ENCODE measurements at regions not wholly inside any gene's neighbourhood (a gene's known extent, or its start where the extent isn't known, plus 50 kb on each side); places are given as distances from the start of the nearest gene placed in this dataset.
"Not testable (repeated sequence)": the region's sequence is repeated elsewhere in the genome, so short reads cannot be mapped to it uniquely, and the experiment has no call there.

DNA sequence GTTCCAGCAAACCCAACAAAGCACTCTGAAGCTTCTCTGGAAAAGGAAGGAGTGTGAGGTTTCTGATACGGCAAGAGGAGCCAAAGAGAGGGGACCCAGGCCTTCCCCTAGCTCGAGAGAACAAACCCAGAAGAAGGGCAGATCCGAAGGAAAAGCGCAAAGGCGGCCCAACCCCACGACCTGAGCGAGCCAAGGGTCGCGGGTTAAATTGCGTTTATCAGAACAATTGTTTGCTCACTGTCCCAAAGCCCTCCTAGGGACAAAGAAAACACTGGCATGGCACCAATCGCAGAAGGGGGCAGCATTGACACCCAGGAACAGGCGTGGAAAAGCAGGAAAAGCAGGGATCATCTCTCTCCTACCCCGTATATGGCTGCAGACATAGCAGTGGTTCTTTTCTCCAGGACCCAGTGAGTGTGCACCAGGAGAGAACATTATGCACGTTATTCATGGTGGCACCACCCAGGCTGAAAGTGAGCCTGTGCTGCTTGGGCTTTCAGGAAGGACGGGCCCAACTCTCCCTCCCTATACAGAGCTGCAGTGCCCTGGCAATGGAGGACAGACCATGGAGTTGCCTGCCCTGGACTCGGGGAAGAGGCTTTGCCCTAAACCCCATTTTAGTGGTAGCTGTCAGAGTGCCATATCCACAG, 167.0 kb downstream of the FAM72C start:
- POLR2A ChIA-PET; H3K27ac Mint-ChIP-seq (ENCODE audit: low read depth, unreplicated experiment); H3K9me3 Mint-ChIP-seq (ENCODE audit: unreplicated experiment); CTCF ChIA-PET; BruUV-seq (replicated peaks); H3K4me1 Mint-ChIP-seq (ENCODE audit: insufficient read depth, unreplicated experiment); H3K27me3 Mint-ChIP-seq (ENCODE audit: insufficient read depth, unreplicated experiment); intact Hi-C loops (cut with micrococcal nuclease); H3K36me3 Mint-ChIP-seq (ENCODE audit: insufficient read depth, unreplicated experiment); DNase-seq (ENCODE audit: unreplicated experiment): not testable (repeated sequence)
- peak overlapping the region; percentile 33 for H3K4me3 Mint-ChIP-seq (ENCODE audit: unreplicated experiment)

DNA sequence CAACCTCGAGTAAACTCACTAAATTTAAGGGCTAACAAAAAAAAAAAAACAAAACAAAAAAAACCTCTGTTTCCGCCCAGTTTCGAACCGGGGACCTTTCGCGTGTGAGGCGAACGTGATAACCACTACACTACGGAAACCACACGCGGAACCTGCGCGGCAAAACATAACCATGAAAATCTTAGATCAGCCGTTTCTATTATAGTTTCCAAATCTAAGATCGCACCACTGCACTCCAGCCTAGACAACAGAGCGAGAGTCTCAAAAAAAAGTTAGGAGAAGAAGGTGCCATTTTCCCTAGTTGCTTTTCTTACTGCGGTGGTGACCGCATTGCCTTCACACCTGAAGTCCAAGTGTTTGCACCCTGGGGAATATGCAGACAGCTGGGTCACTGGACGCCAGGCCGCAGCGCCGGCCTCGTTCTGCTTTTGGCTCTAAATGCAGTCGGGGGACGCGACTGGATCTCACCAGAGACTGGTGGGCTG, 167.8 kb downstream of the FAM72C start:
- POLR2A ChIA-PET; BruUV-seq (replicated peaks); CTCF ChIA-PET; intact Hi-C loops (cut with micrococcal nuclease); H3K36me3 Mint-ChIP-seq (ENCODE audit: insufficient read depth, unreplicated experiment); H3K4me1 Mint-ChIP-seq (ENCODE audit: insufficient read depth, unreplicated experiment); H3K27me3 Mint-ChIP-seq (ENCODE audit: insufficient read depth, unreplicated experiment); H3K9me3 Mint-ChIP-seq (ENCODE audit: unreplicated experiment); H3K27ac Mint-ChIP-seq (ENCODE audit: low read depth, unreplicated experiment): not testable (repeated sequence)
- H3K4me3 Mint-ChIP-seq (ENCODE audit: unreplicated experiment), result peak overlapping the region; percentile 68
- peak; percentile 47 for DNase-seq (ENCODE audit: unreplicated experiment)

DNA sequence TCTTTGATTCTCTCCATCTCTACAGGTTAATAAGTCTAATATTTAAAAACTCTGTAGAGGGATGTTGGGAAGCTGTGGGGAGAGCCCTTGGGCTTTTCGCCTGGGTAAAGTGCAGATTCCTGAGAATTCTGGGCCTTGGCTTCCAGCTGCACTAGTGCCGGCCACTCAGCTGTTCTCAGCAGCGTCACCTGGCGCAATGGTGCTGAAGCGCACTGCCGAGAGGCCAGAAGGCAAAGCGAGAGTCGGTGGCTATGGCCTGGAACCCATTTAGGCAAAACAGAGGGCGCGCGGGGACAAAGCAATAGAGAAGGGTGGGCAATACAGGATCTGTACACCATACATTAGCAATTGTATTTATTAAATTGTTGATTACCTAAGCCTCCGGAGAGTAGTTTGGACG, 168.7 kb downstream of the FAM72C start:
- H3K9me3 Mint-ChIP-seq (ENCODE audit: unreplicated experiment); H3K27ac Mint-ChIP-seq (ENCODE audit: low read depth, unreplicated experiment); BruUV-seq (replicated peaks); intact Hi-C loops (cut with micrococcal nuclease); H3K4me1 Mint-ChIP-seq (ENCODE audit: insufficient read depth, unreplicated experiment); POLR2A ChIA-PET; CTCF ChIA-PET; H3K4me3 Mint-ChIP-seq (ENCODE audit: unreplicated experiment); H3K27me3 Mint-ChIP-seq (ENCODE audit: insufficient read depth, unreplicated experiment); H3K36me3 Mint-ChIP-seq (ENCODE audit: insufficient read depth, unreplicated experiment); DNase-seq (ENCODE audit: unreplicated experiment): not testable (repeated sequence)

DNA sequence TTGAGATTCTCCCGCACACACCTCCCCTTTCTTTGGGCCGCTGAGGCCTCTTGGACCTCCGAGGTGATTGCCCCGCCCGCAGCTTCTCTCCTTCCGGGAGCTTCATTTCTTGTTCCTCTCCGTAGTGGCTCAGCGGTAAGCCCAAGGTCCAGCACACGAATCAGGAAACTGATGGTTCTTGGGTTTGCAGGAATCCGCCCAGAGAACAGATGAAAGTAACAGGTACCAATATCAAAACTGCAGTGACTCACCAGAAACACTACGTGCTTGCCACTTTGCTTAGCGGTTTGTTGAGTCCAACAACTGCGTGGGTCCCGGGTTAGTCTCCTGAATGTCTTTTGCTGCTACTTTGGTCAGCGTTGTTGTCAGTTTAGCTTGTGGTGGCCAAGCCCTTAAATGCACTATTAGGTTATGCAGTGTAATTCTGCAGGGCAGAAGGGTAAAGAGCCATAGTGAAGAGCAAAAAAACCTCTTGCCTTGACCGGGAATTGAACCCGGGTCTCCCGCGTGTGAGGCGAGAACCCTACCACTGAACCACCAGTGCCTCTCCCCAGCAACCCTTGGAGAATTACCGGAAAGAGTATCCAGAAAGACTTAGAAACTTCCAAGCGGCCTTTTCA, 172.1 kb downstream of the FAM72C start:
- H3K9me3 Mint-ChIP-seq (ENCODE audit: unreplicated experiment); H3K4me1 Mint-ChIP-seq (ENCODE audit: insufficient read depth, unreplicated experiment); DNase-seq (ENCODE audit: unreplicated experiment); H3K27me3 Mint-ChIP-seq (ENCODE audit: insufficient read depth, unreplicated experiment); H3K4me3 Mint-ChIP-seq (ENCODE audit: unreplicated experiment); POLR2A ChIA-PET; BruUV-seq (replicated peaks); intact Hi-C loops (cut with micrococcal nuclease); H3K27ac Mint-ChIP-seq (ENCODE audit: low read depth, unreplicated experiment); CTCF ChIA-PET; H3K36me3 Mint-ChIP-seq (ENCODE audit: insufficient read depth, unreplicated experiment): not testable (repeated sequence)

DNA sequence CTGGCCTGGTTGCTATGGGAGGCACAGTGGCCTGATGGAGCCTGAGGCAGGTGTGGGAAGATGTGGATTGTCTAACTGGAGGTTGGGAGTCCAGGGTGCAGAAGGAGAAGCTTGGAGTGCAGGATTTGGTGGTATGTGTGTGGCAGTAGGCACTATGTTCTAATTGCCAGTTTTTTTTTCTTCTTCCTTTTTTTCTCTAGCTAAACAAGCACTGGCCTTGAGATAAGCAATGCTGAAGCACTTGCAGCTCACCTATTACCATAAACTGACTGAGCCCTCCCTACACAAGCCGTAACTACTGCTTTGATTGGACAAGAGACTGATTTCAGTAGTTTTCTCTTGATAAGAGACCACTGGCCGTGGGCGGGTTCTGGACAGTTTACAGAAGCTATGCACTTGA, 175.4 kb downstream of the FAM72C start:
- H3K4me1 Mint-ChIP-seq (ENCODE audit: insufficient read depth, unreplicated experiment); H3K27ac Mint-ChIP-seq (ENCODE audit: low read depth, unreplicated experiment); CTCF ChIA-PET; intact Hi-C loops (cut with micrococcal nuclease); DNase-seq (ENCODE audit: unreplicated experiment); POLR2A ChIA-PET; BruUV-seq (replicated peaks); H3K4me3 Mint-ChIP-seq (ENCODE audit: unreplicated experiment); H3K36me3 Mint-ChIP-seq (ENCODE audit: insufficient read depth, unreplicated experiment); H3K9me3 Mint-ChIP-seq (ENCODE audit: unreplicated experiment); H3K27me3 Mint-ChIP-seq (ENCODE audit: insufficient read depth, unreplicated experiment): not testable (repeated sequence)

DNA sequence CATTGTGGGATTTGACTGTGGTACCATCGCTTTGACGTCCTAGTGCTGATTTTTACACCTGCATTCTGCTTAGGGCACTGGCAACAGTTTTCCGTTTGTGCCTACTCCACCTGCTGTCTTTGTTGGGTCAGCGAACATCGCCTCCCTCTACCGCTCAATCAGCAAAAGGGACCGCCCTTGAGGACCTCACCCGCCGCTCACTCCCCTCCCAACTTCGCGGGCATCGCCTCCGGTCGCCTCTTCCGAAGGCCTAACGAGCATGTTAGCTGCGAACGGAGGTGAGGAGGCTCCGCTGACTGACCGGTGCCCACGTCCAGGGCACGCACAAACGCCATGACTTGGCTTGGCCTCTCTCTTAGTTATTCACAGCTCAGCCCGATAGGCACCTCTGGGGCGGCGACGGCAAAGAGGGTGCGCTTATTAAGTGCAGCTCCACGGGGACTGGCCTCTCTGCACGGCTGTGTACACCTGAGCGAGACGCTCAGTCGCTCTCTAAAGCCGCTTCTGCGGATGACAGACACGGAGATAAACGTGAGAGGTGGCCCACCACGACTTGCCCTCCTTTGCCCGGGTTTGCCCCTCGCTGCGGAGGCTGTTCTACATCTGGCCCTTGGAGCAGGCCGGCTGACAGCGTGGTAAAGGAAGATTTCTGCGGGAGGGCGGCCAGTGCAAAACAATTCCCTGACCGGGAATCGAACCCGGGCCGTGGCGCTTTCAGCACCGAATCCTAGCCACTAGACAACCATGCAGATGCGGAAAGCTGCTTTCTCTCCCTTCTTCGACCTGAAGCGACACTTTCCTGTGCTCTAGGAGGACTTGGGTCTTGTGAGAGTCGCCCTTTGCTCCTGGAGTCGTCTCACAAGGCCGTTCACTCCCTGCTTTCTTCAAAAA, 179.5 kb downstream of the FAM72C start:
- BruUV-seq (replicated peaks); intact Hi-C loops (cut with micrococcal nuclease); H3K36me3 Mint-ChIP-seq (ENCODE audit: insufficient read depth, unreplicated experiment); H3K9me3 Mint-ChIP-seq (ENCODE audit: unreplicated experiment); H3K4me1 Mint-ChIP-seq (ENCODE audit: insufficient read depth, unreplicated experiment); DNase-seq (ENCODE audit: unreplicated experiment); H3K27ac Mint-ChIP-seq (ENCODE audit: low read depth, unreplicated experiment); H3K4me3 Mint-ChIP-seq (ENCODE audit: unreplicated experiment); CTCF ChIA-PET; POLR2A ChIA-PET; H3K27me3 Mint-ChIP-seq (ENCODE audit: insufficient read depth, unreplicated experiment): not testable (repeated sequence)

DNA sequence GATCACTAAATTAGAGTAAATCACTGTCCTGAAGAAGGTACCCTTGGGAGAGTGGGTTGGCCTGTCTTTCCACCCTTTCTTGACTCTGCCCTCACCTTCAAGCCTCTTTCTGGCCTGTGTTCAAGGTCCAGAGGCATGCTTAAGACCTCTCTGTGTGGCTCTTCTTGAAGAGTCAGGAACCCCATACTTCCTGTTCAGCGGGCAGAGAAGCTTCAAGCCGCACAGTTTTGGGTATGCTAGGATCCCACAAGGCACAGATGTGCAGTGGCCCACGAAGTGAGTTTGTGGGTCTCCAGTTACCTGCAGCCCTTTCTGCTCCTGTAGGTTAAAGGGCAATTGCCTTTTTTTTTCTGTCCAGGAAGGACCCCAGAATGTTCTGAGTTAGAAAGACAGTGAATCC, 185.4 kb downstream of the FAM72C start:
- DNase-seq (ENCODE audit: unreplicated experiment); H3K27me3 Mint-ChIP-seq (ENCODE audit: insufficient read depth, unreplicated experiment); H3K9me3 Mint-ChIP-seq (ENCODE audit: unreplicated experiment); H3K36me3 Mint-ChIP-seq (ENCODE audit: insufficient read depth, unreplicated experiment); CTCF ChIA-PET; BruUV-seq (replicated peaks); H3K4me3 Mint-ChIP-seq (ENCODE audit: unreplicated experiment); POLR2A ChIA-PET; intact Hi-C loops (cut with micrococcal nuclease); H3K27ac Mint-ChIP-seq (ENCODE audit: low read depth, unreplicated experiment); H3K4me1 Mint-ChIP-seq (ENCODE audit: insufficient read depth, unreplicated experiment): not testable (repeated sequence)

DNA sequence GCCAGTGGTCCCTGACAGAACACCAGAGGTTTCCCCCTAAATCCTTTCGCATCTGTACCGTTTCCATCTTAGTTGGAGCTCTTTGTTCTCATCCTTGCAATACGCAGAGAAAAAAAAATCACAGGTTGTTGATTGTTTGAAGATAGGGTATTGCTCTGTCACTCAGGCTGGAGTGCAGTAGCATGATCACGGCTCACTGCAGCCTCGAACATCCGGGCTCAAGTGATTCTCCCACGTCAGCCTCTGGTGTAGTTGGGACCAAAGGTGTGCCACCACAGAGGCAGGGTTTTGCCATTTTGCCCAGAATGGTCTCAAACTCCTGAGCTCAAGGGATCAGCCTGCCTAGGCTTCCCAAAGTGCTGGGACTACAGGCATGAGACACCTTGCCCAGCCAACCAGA, 185.9 kb downstream of the FAM72C start:
- CTCF ChIA-PET; H3K9me3 Mint-ChIP-seq (ENCODE audit: unreplicated experiment); DNase-seq (ENCODE audit: unreplicated experiment); H3K27ac Mint-ChIP-seq (ENCODE audit: low read depth, unreplicated experiment); POLR2A ChIA-PET; BruUV-seq (replicated peaks); intact Hi-C loops (cut with micrococcal nuclease); H3K4me1 Mint-ChIP-seq (ENCODE audit: insufficient read depth, unreplicated experiment); H3K4me3 Mint-ChIP-seq (ENCODE audit: unreplicated experiment); H3K27me3 Mint-ChIP-seq (ENCODE audit: insufficient read depth, unreplicated experiment); H3K36me3 Mint-ChIP-seq (ENCODE audit: insufficient read depth, unreplicated experiment): not testable (repeated sequence)

DNA sequence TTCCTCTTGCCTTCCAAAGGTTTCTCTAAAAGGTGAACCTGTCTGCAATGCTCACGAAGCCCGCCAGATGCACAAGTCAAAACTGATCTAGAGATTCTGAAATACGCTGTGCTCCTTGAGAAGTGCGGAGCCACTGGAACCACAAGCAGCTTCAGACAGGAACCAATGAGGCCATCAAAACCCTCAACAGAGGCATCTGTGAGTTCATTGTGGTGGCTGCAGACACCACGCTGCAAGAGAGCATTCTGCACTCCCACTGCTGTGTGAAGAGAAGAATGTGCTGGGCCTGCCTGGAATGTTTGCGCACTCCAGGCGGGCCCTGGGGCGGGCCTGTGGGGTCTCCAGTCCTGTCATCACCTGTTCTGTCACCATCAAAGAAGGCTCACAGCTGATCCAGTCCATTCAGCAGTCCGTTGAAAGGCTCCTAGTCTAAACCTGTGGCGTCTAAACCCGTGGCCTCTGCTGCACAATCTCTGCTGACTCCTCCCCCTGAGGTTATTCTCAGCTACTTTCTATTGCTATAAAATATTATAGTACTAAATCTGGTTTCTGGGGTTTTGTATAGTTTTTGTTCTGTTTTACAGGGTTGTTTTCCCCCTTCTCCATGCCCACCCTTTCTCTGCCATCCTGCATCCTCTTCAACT, 187.4 kb downstream of the FAM72C start:
- POLR2A ChIA-PET; DNase-seq (ENCODE audit: unreplicated experiment); CTCF ChIA-PET; BruUV-seq (replicated peaks); H3K4me1 Mint-ChIP-seq (ENCODE audit: insufficient read depth, unreplicated experiment); H3K36me3 Mint-ChIP-seq (ENCODE audit: insufficient read depth, unreplicated experiment); intact Hi-C loops (cut with micrococcal nuclease); H3K27me3 Mint-ChIP-seq (ENCODE audit: insufficient read depth, unreplicated experiment); H3K4me3 Mint-ChIP-seq (ENCODE audit: unreplicated experiment); H3K9me3 Mint-ChIP-seq (ENCODE audit: unreplicated experiment); H3K27ac Mint-ChIP-seq (ENCODE audit: low read depth, unreplicated experiment): not testable (repeated sequence)
